NCI-H460 (cell line): ENCODE measurements at regions not wholly inside any gene's neighbourhood (a gene's known extent, or its start where the extent isn't known, plus 50 kb on each side); places are given as distances from the start of the nearest gene placed in this dataset.
"Not testable (repeated sequence)": the region's sequence is repeated elsewhere in the genome, so short reads cannot be mapped to it uniquely, and the experiment has no call there.

Experiments
- DNase-seq: peaks from one replicate; pipeline ENCODE4 v3.0.0-alpha.2; 2016; ENCODE audit warnings: low read depth; ENCODE audit errors: extremely low read depth

- DNase-seq: not testable (repeated sequence)
These were observed 56.2 kb upstream of the CCZ1B start for GRCh38 chr7:6882321-6882721.

GRCh38 chr7:6883756-6884155 lies 57.7 kb upstream of the CCZ1B start:
- not testable (repeated sequence) for DNase-seq

DNA sequence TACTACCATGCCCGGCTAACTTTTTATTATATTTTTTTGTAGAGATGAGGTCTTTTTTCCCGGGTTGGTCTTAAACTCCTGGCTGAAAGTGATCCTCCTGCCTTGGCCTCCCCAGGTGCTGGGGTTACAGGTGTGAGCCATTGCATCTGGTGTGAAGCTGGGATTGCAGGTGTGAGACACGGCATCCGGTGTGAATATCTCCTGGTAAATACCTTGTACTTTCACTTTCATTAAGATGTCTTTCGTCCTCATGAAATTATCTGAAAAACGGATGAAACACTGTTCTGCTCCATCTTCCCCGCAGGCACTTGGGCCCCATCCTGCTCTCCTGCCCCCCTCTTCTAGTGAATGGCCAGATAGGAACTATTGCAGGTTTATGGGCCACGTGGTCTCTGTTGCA lies 60.1 kb upstream of the CCZ1B start:
- no peak for DNase-seq

- DNase-seq: not testable (repeated sequence)
These were observed 62.4 kb upstream of the CCZ1B start for GRCh38 chr7:6888267-6889045.

DNA sequence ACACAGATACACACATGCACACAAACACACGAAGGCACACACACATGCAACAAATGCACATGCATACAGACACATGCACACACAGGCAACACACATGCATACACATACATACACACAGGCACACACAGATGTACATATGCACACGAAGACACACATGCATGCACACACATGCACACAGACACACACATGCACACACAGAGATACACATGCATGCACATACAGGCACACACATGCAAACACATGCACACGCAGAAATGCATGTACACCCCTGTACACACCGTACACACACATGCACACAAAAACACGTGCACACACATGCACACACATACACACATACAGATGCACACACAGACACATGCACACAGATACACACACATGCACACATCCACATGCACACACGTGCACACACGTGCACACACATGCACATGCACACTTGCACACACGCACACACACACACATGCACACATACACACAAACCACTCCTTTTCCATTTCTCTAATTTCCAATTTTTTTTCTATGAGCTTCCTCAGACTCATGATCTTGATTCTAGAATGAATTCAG lies 63.3 kb upstream of the CCZ1B start:
- no peak for DNase-seq

DNA sequence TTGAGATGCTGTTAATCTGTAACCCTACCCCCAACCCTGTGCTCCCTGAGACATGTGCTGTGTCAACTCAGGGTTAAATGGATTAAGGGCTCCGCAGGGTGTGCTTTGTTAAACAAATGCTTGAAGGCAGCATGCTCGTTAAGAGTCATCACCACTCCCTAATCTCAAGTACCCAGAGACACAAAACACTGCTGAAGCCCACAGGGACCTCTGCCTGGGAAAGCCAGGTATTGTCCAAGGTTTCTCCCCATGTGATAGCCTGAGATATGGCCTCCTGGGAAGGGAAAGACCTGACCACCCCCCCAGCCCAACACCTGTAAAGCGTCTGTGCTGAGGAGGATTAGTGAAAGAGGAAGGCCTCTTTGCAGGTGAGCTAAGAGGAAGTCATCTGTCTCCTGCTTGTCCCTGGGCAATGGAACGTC lies 76.0 kb upstream of the CCZ1B start:
- not testable (repeated sequence) for DNase-seq

DNA sequence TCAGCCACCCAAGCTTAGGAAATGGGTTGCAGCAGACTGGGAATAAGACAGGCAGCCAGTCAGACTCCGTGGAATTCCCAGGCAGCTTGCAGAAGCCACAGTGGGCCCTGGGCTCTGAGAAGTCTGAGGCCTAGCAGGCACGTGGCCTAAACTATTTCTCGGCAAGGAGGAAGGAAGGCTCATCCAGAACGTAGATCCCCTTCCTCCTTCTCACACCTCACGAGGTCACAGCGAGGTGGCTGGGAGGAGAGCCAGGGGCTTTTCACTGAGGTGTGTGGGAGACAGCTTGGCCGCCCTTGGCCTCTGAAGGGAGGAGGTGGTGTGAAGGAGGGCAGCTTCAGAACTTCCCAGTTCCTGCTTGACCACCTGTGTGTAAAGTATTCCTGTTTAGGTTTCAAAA lies 77.2 kb upstream of the CCZ1B start:
- not testable (repeated sequence) for DNase-seq

DNA sequence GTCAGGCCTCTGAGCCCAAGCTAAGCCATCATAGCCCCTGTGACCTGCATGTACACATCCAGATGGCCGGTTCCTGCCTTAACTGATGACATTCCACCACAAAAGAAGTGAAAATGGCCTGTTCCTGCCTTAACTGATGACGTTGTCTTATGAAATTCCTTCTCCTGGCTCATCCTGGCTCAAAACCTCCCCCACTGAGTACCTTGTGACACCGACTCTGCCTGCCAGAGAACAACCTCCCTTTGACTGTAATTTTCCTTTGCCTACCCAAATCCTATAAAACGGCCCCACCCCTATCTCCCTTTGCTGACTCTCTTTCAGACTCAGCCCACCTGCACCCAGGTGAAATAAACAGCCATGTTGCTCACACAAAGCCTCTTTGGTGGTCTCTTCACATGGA lies 77.7 kb upstream of the CCZ1B start:
- not testable (repeated sequence) for DNase-seq

GRCh38 chr7:6917258-6917657 lies 91.2 kb upstream of the CCZ1B start:
- no peak for DNase-seq

GRCh38 chr7:6919169-6919568 lies 93.1 kb upstream of the CCZ1B start:
- not testable (repeated sequence) for DNase-seq

GRCh38 chr7:6924523-6924922 lies 98.4 kb upstream of the CCZ1B start:
- DNase-seq: not testable (repeated sequence)

DNA sequence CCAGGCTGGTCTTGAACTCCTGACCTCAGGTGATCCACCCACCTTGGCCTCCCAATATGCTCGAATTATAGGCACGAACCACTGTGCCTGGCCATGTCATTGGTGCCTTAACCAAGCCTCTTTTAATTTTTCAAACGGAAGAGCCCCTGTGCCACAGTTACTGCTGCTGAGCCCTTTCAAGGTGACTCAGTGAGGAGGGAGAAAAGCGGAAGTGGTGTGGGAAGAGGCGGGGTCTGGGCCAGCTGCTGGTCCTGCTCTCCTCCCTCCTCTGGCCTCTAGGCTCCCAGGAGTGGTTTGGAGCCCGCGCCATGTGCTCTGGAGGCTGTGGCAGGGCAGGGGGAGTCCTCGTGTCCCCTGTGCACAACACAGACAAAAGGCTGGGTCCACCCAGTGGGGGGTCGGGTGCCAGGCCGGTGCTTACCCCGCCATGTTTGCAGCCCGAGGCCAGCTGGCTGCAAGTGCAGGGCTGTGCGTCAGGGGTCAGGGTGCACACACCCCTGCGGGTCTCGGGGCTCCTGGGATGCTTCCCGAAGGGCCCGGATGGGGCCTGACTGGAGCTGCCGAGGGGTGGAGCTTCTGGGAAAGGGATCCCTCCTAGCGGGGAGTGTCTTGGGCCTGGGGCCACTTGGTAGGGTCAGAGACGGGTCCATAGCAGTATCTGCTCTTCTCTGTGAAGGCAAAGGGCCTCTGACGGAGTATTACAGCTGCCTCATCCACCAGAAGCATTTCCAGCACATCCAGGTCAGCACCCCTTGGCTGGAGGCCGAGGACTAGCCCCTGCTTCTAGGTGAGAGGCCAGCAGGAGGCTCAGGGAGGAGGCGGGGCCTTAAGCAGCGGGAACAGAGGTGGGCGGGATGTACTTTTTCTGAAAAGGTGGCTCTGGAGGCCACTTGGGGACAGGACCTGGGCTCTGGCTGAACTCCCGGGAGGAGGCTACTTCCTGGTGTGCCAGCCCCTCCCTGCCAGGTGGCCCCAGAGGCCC lies 100.4 kb upstream of the CCZ1B start:
- not testable (repeated sequence) for DNase-seq

- DNase-seq: not testable (repeated sequence)
These were observed 101.6 kb upstream of the CCZ1B start for GRCh38 chr7:6927643-6928042.

- not testable (repeated sequence) for DNase-seq
These were observed 103.5 kb upstream of the CCZ1B start for GRCh38 chr7:6929588-6929987.

DNA sequence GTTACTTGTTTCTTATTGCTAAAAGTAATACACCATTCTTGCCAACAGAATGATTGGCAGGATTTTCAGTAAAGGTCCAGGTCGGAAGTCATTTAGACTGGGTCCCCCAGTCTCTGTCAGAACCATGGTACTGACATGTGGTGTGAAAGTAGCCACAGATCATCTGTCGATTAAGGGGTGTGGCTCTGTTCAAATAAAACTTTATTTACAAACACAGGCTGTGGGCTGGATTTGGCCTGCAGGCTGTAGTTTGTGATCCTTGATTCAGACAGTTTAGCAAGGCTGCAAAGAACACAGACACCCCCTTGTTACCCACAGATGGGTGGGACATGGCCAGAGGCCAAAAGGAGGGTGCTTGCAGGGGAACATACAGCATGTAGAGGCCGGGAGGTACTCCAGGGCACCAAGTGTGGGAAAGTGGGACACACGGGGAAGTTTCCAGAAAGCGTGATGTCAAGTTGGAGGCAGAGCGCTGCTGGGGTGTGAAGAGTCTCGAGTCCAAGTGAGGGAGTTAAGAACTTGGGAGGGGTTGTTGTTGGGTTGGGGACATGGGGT lies 104.1 kb upstream of the CCZ1B start:
- DNase-seq: not testable (repeated sequence)

GRCh38 chr7:6930787-6931186 lies 104.7 kb upstream of the CCZ1B start:
- not testable (repeated sequence) for DNase-seq

DNA sequence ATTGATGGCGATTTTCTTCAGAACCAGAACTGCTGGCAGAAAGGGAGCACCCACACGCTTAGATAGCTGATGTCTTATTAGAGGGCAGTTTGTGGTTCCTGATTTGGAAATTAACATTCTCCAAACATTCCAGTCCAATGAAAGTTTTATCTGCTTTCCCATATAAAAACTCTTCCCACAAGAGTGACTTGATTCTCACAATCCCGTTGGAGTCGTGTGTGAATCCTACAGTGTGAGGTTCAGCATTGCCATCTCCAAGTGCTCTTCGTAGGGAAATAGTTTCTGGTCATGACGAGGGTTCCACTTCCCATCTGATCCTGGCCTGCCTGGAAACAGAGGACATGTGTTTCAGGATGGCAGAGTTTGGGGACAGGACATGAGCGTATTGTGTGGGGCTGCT lies 105.4 kb upstream of the CCZ1B start:
- not testable (repeated sequence) for DNase-seq

- DNase-seq: not testable (repeated sequence)
These were observed 108.0 kb upstream of the CCZ1B start for GRCh38 chr7:6933954-6934632.

- no peak for DNase-seq
These were observed 108.9 kb upstream of the CCZ1B start for GRCh38 chr7:6934981-6935380.

GRCh38 chr7:6936626-6937025 lies 110.6 kb upstream of the CCZ1B start:
- DNase-seq: not testable (repeated sequence)
